HG02763 (cell line): ENCODE measurements at regions not wholly inside any gene's neighbourhood (a gene's known extent, or its start where the extent isn't known, plus 50 kb on each side); places are given as distances from the start of the nearest gene placed in this dataset.

Experiments
- ATAC-seq: cut with Tn5 transposase; IDR thresholded peaks from one replicate; pipeline ENCODE4 v1.9.1; 2021; ENCODE audit warnings: mild to moderate bottlenecking, moderate library complexity; ENCODE audit not compliant: unreplicated experiment

DNA sequence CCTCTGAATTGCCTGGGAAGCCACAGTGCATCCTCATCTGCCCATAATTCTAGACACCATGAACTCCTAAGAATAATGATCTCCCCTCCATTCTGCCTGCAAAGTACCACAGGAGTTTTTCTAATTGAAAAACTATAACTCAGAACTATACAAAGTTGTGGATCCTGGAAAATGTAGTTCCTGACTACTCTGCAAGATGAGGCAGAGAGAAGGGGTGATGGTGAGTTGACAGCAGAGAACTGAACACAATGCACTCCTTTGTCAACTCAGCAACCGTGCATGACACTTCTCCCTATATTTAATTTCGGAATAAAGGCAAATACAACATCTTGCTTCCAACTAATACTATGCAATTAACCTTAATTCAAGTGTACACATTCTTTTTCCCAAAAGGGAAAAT lies 471.1 kb upstream of the FAM98A start:
- no peak for ATAC-seq

DNA sequence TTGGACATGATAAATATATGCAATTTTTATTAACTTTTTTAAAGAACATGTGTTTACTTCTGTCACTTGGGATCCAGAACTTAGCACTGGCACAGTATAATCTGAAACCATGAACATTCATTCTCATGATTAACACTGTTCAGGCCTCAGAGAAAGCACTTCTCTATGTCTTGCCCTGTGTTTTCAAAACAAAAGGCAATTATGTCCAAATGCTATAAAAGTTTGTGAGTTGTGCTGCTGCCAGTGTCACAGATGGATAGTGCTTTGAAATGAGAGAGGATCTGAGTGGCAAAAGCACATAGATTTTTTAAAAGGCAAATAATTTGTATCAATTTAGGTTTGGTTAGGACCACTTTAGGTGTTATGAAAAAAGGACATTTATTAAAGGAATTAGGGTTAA lies 470.5 kb upstream of the FAM98A start:
- ATAC-seq: no peak

DNA sequence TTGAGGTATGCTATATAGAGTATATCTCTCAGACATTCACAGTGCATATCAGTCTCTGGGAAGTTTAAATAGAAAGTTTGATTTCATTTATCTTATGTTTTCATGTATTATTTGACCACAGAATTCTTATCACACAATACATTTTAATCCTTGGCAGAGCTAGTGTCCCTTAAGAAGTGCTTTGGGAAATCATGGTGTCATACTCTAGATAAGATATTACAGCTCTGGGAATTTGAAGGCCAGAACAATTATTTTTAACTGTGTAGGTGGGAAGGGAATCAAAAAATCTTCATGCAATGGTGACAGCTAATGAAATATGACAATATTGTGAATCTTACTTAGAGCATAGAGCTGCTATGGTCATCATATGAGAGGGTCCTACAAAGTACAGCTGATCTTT lies 451.3 kb upstream of the FAM98A start:
- no peak for ATAC-seq

DNA sequence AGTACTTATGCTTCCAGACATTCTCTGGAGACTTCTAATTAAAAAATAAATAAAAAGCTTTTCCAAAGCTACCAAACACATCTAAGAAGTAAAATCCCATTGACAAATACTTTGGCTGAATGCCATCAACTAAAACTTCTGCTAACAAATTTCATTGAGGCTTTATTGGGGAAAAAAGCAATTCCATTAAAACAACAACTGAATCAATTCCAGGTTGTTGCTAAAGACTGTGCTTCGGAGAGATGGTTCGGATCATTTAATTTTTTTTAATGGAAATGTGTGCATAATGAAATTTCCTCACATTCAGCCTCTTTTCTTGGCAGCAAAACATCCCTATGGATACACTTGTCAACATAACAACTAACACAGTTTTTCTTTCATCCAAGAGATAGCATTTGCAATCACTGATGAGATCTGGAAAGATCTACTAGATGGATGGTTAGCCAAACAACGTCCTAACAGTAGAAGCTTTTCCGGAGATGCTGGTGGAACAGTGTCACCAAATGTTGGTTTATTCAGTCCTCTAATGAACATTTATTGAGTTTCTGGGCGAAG lies 446.1 kb upstream of the FAM98A start:
- ATAC-seq: no peak

DNA sequence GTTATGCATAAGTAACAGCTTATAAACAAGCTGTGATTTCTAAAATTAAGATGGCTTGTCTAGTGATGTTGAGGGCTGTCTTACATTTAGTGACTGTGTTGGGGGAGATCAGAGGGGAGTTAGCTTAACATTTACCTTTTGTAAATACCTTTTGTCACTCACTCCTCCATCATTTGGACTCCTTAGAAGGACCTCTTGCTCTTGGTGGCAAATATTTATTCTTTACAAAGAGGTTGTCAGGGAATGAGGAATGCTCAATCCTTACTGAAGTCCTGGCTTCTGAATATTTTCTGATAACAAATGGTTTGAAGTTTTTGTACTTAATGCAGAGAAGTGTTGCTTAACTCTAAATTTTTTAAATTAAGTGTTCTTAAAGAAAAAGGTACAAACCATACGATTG lies 438.8 kb upstream of the FAM98A start:
- no peak for ATAC-seq

DNA sequence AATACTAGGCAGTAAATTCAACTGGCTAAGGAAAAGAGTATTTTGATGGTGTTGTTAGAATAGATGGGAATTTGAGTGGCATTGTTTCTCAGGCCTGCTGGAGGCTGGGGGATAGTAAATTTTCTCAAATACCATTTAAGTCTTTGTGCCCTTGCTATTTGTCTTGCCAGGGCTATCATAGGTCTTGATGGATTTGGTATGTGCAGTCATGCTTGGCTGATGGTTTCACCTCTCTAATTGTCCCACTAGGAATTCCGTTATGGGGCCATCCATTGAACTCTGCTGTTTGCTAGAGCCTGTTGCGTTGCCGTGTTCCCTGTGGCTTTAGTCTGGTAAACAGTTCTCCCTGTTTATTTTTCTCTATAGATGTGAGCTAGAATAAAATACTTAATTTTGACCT lies 438.1 kb upstream of the FAM98A start:
- no peak for ATAC-seq

DNA sequence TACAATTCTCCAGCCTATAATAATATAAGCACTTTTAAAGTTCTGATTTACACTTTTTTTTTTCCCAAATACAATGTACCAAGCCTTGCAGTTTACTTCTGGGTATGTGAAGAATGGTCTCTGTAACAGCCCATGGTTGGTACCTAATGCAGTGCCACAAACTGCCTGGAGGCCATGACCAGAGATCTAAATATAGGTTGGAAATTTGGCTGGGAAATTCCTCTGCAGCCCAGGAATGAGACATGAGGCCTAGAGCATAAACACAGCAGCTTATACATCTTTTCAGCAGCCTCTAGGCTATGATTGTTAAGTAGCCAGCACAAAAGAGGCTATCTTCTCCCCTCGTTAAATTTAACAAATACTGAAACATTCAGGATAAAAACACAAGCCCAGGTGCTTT lies 432.0 kb upstream of the FAM98A start:
- ATAC-seq: no peak

DNA sequence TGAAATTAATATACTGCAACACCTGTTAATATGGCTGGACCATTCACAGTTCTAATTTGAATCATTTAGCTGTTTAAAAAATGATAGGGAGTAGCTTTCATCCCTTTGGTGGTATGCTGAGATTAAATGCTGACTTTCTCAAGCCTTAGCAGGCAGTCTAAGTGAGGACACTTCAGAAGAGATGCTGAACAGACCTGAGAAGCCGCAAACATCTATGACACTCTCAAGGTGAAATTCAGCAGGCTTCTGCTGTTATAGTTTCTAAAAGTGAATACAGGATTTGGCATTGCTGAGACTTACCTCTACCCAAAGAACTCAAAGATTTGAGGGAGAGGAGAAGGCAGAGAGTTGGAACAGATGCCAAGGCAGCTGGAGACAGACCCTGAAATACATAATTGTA lies 431.2 kb upstream of the FAM98A start:
- no peak for ATAC-seq

DNA sequence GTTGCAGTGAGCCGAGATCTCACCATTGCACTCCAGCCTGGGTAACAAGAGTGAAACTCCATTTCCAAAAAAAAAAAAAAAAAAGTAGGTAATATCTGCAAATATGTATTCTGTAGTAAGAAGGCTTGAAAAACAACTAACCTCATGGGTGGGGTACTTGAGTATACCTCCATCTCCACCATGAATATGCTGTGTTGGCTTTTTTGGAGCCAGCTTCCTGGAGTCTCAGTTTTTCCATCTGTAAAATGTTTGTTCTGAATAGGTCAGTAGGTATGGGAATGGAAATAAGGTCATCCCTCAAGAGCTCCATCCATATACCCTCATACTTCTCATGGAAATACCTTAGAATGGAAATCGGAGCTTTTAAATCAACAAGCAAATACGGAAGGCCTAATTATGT lies 430.0 kb upstream of the FAM98A start:
- ATAC-seq: no peak

DNA sequence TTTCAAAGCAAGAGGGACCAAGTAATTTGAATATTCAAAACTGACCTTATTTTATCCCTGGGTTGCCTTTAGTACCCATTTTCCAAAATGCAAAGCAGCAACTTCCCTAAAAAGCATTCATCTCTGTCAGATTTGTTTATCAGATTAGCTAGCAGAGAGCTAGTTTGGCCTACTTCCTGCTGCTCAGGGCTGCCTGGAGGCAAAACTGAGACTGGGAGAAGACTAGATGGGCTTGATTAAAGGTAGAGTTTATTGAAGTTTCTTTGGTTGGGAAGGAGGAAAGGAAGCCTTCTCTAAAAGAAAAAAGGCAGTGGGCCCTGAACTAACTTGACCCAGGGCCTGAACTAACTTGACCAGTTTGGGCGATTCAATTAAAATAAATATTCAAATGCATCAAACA lies 426.1 kb upstream of the FAM98A start:
- ATAC-seq: no peak

DNA sequence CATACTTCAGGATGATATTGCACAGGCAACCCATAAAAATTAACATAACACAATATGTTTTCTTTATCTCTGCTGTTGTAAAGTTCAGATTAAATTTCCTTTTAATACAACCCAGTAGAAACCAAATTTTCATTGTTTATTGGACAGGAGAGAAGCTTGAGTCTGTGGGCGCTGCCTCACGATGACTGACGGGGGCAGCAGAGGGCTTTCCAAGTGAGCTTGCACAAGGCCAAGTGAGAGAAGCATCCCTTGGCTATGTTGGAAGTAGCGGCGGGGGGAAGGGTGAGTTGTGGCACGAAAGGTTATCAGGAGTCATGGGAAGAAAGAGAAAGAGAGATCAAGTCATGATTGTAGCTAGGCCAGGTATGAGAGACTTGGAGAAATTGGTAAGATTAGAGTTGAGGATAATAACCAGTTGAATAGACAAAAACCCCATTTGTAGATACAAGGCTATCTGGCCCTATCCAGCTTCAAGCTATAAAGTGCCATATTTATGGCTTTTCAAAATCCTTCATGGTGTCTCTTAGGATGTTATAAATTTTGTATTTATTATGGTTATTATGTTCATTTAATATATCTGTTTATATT lies 413.7 kb upstream of the FAM98A start:
- peak; percentile 85 for ATAC-seq

DNA sequence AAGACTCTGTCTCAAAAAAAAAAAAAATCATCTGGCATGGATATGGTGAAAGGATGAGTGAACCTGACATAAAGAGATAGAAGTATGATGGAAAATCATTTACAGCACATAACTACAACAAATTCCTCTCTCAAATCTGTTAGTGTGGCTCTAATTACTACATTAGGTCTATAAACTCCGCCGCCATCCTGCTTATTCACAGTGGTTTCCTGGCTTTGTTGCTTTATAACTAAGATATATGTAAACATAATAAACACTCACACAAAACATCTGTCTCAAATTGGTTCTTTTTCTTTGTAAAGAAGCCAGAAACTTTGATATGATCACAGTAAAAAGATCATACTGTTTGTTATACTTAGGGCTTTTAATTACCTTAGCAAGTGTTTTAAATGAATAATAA lies 412.6 kb upstream of the FAM98A start:
- ATAC-seq: no peak

DNA sequence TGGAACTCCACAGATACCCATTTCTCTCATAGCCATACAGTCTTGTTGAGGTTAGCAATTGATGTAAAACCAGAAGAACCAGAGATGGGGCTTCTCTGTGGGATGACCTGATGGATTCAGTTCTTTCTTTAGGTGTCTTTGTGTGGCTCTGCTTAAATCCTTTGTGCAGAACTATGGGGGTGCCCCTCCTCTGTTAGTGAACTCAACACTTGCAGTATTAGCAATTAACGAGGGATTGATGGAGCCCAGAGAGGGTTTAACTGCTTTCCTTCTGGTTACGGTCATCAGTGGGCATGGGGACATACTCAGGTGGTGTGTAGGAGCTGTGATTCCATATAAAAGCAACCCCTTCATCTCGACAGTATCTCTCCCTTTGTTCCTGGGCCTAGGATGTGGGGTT lies 406.8 kb upstream of the FAM98A start:
- no peak for ATAC-seq

DNA sequence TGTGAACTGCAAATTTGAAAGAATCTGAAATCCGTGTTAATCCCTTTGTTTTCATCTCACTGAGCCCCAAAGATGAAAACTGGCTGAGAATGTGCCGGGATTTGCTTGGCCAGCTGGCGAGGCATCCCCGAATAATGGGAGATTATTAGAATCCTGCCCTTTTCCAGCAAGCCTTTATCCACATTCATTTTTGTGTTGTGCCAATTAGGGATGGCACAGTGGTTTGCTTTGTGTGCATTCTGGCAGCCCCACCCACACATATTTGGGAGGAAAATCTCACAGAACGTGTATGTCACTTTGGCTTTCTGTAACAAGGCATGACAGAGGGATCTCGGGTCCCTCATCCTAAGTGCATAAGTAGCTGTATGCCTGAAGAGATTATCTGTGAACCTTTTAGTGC lies 405.8 kb upstream of the FAM98A start:
- no peak for ATAC-seq

DNA sequence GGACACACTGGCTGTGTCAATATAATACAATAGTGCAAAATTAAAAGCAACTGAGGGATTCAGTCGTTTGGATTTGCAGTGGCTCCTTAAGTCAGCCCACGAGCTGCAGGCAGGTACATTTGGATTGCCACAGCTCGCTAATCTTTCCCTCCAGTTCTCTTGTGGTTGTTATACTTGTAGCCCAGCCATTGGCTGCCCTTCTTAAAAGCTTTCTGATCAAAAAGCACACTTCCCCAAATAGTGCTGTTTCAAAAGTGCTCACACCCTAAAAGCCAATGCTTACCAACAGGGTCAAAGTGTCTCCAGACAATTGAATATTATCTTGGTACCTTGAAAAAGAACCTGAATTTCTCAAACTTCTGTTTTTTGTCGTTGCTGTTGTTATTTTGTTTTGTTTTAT lies 404.7 kb upstream of the FAM98A start:
- ATAC-seq: no peak

DNA sequence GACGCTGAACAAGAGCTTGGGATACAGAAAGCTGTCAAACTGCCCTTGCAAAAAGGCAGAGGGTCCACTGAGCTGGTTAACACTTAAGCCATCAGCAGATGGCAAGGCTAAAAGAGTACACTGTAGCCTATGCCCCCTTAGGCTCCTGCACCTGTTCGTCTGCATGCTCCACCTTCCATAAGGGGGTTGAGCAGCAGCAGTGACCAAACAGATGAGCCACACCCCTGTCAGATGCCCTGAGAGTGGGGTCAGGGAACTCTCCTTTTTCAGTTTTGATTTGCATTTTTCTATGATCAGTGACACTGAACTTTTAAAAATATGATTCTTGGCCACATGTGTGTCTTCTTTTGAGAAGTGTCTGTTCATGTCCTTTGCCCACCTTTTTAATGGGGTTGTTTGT lies 402.5 kb upstream of the FAM98A start:
- no peak for ATAC-seq

DNA sequence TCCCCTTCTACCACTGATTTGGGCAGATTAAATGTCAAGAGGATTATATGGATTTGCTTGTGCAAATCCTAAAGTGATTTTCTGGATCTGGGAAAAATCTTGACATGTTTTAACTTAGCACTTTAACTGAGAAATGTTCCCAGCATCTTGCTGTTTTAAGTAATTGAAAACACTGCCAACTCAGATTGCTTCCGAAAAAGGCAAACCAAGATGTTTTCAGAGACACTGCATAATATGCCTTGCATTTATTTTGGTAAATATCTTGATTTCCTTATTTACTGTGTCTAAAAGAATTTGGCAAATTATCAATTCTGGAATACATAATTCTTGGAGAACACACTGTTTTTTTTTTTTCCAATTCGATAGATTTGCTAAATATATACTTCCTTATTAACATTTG lies 385.0 kb upstream of the FAM98A start:
- ATAC-seq: no peak

DNA sequence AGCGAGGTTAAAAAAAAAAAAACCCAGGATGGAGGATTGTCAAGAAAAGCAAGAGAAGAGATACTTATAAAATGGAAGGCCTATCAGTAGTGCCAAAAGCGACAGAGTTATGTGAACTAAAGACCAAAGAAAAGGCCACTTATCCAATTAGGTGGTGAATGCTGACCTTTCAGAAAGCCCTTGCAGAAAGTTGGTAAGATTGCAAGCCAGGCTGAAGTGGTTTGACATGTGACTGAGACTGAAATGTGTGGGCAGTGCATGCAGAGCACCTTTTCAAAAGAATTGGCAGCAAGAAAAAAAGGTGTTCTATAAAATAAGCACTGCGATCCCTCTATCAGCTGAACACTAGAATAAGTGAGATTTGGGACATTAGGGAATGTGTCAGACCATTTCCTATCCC lies 379.4 kb upstream of the FAM98A start:
- ATAC-seq: no peak

DNA sequence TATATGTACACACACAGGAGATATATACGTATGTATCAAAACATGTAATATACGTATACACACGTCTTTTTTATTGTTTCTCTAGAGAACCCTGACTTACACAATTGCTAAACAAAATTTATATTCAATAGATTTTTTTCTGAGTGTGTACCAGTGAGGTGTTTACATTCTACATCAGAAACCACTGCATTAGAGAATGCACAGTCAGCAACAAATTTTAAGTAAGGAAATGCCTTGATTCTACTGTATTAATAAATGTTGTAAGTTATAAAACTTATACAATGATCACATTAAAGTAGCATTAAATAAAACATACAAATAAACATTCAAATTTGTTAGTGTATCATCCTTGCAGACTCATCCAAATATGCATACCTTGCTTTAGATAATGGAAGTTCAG lies 376.4 kb upstream of the FAM98A start:
- ATAC-seq: no peak

DNA sequence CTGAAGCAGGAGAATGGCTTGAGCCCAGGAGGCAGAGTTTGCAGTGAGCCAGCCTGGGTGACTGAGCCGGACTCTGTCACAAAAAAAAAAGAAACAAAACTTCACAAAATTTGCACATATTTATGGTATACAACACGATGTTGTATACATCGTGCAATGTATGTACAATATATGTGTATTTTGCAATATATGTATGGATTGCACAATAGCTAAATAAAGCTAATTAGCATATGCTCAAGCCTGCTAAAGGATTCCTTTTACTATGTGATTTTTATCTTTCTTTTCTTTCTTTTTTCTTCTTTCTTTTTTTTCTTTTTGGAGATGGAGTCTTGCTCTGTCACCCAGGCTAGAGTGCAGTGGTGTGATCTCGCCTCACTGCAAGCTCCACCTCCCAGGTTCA lies 368.0 kb upstream of the FAM98A start:
- no peak for ATAC-seq

DNA sequence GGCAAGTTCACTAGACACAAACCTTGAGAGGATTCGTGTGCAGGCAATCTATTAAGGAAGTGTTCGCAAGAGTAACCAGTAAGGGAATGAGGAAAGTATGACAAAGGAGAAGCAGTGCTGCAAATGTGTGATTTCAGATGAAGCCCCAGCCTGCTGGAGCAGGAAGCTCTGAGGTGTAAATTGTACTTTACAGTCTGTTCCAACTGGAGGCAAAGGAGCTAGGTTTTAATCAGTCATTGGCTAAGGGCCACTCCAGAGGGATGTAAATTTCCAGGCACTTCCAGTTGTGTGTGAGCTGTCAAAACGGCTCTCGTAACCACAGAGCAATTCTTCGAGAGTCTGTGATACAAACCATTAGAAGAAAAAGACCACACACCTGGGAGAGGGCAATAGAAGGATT lies 359.5 kb upstream of the FAM98A start:
- no peak for ATAC-seq

DNA sequence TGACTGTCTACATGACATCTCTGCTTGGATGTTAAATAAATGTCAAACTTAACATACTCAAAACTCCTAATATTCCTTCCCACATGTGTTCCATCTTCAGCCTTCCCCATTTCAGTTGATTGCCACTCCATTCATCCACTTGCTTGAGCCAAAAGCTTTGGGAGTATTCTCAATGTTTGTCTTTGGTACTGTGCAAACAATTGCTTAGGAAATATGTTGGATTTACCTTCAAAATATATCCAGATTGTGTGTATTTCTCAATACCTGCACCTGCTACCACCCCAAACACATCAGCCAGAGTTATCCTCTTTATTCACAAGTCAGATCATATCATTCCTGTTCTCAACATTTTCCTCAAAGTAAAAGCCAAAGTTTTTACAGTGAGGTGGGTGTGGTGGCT lies 350.3 kb upstream of the FAM98A start:
- no peak for ATAC-seq

DNA sequence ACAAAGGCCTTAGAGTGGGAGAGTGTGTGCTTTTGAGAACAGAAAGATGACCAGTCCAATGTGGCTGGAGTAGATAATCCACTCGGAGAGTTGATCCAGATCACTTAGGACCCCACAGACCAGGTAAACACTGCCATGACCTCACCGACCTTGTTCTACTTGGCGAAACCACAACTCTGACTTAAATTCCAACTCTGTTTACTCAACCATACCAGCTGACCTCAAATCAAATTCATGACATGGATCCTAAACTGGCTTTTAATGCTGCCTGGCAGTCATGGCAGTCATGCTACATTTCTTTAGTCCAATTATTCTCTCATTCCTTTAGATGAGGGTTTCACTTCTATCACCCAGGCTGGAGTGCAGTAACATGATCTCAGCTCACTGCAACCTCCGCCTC lies 347.1 kb upstream of the FAM98A start:
- no peak for ATAC-seq

DNA sequence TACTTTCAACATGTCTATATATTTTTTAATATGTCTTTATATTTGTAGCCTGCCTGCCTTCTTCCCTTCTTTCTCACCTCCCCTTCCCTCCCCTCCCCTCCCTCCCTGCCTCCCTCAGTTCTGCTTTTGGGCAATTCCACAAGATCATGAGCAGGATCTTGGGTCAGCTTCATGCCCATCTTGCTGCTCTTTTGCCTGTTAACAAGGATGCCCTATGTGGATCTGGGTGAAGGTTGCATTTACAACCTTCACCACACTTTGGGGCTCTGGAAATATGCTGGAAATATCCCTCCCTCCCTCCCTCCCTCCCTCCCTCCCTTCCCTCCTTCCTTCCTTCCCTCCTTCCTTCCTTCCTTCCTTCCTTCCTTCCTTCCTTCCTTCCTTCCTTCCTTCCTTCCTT lies 334.1 kb upstream of the FAM98A start:
- ATAC-seq: no peak
